ENCODE measurements at regions not wholly inside any gene's neighbourhood (a gene's known extent, or its start where the extent isn't known, plus 50 kb on each side); places are given as distances from the start of the nearest gene placed in this dataset.
A peak's percentile ranks its signal among the peaks of the same experiment; 100 is the strongest.

DNA sequence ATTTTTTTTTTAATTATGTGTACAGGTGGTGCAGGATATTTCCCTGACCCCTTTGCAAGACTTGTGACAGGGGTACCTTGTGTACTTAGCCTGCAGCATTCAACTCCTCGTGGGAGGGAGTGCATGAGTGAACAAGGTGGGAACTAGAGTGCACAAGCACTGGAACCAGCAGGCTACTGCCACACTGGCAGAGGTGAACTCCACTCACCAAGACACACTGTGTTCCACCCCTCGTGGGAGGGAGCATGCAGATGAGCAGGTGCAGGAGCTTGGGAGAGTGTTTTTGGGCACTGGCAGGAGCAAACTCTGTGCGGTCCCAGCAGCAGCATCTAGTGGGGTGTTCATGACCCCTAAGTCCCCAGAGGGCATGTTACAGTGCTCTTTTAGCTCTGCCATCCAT is 282.7 kb upstream of the PLET1 start:
- DNase-seq = no peak

DNA sequence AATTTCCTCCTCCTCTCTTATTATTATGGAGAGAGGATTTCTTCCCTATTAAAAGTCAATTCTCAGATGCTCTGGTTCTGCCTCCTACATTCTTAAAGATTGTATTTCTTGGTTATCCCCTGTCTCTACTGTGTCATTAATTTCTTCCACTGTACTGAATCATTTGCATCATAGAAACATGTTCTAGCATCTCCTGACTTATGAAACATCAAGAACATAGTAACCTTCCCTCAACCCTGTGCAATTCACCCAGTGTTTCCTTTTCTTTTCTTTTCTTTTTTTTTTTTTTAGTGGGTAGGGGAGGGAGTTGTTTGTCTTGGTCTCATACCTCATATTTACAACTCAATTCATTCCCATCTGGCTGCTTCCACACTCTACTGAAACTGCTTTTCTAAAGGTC is 288.0 kb upstream of the PLET1 start:
- DNase-seq = no peak

DNA sequence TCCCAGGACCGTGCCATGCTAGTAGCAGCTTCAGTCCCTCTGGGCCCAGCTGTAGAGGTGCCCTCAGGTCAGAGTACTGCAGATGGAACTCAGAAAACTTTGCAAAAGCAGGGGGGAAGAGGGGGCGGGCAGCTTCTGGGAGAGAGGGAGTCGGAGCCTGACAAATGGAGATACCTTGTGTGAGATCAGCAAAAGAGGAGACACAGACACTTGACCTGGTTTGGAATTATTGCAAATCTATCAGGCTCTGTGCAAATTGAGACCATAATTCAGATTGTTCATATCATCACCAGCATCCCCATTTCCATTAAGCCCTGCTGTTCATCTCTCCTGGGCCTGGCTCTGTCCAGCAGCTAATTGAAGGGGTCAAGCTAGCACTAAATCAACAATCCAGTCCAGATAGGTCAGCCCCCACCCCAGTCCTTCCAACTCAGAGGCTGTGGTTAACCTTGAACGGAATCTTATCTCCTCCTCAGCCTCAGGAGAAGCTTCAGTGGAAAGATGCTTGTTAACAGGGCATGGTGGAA is 292.6 kb upstream of the PLET1 start:
- no peak for DNase-seq

DNA sequence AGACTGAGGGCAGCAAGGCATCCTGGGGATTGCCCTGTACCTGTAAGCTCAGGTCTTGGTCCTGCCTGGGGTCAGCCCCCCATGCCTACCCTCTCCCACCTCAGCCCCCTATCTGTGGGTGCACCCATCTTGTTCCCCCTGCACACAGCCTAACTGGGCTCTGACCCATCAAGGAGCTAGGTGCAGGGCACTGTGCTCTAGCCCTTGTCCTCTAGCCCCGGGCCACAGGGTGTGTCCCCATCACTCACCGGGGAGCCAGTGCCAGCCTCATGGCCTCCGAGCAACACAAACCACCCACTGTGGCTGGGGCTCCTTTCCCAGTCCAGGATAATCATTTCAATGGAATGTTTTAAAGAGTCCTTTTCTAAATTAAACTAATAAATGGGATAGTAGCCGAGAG is 293.9 kb upstream of the PLET1 start:
- DNase-seq = no peak

DNA sequence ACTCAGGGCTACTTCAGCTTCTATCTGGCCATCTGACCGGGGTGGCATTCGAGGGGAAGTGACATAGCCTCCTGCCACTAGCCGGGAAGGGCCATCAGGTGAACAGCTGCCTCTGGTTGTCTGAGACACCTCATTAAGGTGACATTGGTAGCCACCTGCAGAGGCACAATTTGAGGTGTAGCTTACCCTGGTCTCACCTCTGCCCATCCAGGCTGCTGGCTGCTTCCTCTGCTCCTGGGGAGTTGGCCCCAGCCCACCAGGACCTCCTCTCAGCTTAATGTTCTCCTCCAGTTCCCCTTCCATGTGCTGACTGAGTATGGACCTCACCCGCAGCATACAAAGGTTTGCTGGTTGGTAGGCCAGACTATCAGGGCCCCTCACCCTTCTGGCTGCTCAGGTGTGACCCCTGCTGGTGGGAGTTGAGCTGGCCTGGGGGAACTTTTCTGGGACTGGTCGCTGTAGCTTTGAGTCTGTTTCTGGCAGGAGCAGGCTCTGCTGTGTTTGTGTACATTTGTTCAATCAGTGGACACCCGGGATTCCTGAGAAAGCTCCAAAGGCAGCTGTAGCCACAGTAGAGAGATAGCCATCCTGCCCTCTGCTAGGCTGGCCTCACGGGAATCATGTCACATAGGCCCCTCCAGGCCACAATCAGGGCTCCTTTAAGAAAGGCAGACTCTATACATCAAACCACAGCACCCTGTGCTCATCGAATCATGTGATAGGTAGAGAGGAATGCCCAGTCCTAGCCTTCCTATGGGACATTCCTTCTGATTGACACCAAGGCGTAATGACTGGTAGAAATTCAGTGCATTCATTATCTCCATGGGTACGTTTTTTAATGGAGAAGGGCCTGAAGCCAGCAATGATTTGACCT is 295.1 kb upstream of the PLET1 start:
- DNase-seq = peak; percentile 63 to 79 (median 77)

DNA sequence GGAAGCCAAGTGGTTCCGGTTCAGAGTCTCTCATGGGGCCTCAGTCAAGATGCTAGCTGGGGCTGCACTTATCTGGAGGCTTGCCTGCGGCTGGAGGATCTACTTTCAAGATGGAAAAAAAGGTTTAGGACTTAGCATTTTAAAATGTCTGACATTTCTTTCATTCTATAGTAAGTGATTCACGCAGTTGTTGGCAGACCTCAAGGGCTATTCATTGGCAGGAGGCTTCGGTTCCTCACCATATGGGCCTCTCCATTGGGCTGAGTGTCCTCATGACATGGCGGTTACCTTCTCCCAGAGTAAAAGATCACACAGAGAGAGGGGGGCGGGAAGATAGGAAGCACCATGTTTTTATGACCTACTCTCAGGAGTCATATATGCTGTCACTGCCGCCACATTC is 298.0 kb upstream of the PLET1 start:
- no peak for DNase-seq

DNA sequence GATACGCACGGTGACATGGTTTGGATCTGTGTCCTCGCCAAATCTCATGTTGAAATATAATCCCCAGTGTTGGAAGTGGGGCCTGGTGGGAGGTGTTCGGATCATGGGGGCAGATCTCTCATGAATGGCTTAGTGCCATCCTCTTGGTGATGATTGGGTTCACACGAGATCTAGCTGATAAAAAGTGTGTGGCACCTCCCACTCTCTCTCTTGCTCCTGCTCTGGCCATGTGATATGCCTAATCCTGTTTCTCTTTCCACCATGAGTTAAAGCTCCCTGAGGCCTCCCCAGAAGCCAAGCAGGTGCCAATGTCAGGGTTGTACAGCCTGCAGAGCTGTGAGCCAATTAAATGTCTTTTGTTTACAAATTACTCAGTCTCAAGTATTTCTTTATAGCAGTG is 303.1 kb upstream of the PLET1 start:
- DNase-seq = no peak

DNA sequence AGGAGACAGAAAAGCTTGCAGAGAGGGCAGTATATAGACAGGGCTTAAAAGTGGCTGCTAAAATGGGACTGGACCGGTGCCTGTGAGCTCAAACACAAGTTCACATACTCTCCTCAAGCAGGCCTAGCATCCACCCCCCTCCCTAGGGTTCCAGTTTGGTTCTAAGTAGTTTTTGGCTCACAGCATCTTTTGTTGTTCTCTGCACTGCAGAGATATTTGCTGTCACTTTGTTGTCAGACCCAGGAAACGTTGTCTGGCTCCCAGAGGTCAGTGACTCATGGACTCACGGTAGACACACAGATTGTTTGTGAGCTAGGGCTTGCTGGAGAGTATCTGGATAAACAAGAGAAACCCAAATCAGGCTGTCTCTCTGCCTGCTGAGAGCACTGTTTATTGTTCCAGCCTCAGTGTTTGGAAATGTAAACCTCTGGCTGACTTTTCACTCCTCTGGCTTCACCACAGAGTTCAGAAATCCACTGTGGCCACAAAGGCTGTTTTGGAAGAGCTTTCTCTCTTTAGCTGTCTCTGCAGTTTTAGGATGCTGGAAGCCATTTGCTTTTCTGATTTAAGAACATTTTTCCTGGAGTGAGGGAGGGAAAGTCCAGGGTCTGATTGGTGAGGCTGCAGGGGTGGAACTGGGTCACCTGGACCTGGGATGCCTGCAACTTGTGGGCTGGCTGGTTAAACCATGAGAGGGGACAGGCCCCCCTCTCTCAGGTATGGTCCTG is 303.7 kb upstream of the PLET1 start:
- no peak for DNase-seq

DNA sequence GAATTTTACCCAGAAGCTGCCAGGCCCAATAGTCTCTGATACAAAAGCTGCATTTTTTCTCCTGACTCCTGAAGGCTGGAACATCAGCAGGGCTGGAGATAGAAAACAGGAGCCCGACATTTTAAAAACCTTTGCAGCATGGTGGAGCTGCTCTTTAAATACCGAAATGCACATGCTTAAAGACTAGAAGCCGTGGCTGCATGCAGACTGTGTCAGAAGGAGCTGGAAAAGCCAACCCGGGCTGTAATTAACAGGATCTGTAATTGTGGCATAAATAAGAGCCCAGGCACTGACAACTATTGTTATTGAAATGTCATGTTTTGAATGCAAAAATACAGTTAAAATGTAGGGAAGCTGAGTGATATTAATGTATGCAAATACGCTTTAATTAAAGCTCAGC is 304.9 kb upstream of the PLET1 start:
- no peak for DNase-seq

DNA sequence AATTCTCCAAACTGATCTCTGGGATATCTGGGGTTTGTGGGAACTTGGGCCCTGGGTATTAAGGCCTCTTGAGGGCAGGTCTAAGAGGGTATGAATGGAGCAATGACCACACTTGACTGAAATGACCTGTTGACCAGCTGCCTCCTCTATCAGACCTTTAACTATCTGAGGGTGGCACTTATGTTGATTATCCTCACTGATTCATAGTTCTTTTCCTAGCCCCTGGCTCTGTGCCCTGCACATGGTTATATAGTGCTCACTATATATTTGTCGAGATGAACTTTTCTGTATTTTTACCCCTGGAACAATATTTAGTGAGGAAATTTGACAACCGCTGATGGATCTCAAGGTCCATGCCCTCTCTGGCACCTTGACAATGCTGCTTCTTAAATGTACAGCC is 305.5 kb upstream of the PLET1 start:
- no peak for DNase-seq

DNA sequence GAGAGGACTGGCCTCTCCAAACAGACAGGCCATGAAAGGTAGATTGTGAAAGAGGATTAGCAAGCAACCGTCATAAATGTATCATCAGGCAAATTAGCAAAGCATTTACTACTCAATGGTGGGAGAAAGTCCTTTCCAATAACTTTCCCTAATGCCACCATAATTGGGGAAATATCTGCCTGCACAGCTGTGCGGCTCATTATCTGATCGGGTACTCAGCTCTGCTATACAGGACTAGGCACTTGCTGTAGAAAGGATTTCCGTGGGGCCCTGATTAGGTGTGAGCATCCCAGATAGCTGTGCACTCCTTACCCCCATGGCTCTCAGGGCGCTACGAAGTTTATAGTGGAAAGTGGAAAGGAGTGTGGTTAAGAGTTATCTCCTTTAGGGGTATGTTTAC is 309.7 kb upstream of the PLET1 start:
- DNase-seq = no peak

DNA sequence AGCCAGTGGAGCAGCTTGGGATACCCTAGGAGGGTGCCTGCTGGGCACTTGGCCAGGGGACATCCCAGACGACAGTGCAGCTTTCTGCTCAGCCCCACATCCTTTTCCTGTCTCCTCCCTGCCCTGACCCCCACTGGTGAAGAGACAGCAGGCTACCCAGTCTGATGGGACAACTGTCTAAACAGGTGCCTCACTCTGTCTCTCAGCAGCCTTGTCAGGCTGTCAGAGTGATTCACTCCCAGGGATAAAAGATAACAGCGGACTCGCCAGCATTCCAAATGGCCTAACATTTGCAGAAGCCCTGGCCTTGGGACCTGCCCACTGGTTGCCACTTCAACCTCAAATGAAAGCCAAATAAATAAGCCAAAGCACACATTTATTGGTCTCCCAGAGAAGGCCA is 318.6 kb upstream of the PLET1 start:
- no peak for DNase-seq

DNA sequence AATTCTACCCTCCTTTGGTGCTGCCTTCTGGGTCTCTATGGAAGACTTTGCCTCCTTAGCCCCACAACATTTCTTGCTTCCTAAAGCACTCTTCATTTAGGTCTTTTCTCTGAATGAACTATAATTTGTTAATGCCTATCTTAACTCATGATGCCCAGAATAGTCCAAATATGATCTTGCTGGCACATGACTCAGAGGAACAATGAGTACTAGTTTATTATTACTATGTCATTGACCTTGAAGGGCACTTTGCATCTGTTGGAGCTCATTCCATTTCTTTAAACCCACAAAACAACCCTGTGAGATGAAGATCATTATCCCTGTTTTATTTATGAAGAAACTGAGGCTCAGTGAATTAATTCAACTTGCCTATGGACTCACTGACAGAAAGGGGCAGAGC is 320.2 kb upstream of the PLET1 start:
- no peak for DNase-seq

DNA sequence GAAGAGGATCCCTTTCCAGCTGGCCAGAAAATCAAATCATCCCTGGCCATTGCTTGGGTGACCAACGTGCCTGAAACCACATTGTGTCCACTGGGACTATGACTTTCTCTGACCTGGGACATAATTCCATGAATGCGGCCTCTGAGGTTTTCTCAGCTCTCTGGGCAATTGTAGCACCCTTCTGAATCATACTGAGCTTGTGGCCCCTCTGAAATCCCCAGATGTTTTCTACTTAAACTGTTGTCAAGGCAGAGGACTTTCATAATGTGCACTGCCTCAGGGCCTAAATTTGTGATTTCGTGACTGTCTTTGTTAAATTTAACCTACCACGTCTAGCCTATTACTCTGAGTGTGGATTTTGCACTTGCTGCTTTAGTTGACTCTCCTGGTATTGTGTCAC is 321.1 kb upstream of the PLET1 start:
- DNase-seq = no peak

DNA sequence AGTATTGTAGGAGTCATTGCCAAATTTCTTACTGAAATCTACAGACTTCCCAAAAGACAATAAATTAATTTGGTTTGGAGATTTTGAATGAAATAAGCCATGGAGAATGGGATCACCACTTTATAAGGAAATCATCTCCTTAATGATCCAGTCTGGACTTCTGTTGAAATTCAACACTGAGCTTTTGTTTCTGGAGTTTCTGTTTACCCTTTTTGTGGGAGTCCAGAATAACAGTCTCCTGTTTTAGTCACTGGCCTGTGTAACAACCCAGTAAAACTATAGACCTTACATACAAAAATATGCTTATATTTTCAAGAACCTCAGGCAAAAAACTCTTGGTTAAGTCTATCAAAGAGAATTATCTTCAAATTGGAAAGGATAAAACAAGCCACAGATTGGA is 321.7 kb upstream of the PLET1 start:
- no peak for DNase-seq

DNA sequence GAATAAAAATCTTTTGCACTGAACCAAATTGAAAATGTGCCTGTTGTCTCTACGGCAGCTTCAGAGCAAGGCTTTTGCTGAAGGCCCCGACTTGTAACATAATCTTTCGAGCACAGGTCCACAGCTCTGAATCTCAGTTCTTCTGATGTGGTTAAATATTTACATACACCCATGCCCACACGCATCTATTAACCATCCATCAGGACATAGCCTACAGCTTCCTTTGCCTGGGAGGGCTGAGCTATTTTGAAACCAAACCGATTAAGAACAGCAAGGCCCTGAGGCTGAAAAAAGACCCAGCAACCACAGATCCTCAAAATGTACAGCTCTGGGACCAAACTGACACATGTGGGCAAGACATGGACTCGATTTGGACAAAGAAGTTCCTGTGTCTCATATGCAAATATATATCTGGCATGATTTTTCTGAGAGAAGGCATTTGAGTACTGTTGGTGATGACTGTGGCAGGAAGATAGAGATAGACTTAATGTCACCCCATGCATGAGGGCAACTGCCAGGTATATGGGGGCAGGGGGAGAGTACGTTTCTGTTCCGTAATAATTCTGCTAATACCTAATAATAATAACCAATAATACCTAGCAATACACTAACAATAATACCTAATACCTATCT is 322.7 kb upstream of the PLET1 start:
- DNase-seq = no peak

DNA sequence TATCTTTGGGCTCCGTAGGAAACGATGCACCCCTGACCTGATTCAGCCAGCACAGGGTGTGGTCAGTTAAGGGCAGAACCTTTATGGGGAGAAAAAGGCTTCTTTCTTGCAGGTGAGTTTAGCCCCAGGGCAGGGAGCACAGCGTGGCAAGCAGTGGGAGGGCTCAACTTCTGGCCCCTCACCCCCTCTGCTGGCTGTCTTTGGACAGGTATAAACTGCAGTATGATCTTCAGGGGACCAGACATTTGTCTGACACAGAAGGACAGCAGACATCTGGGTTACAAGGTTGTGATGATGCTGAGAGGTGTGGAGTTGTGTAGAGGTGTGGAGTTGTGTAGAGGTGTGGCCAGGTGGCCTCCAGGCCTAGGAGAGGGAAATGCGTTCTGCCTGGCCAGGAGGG is 324.0 kb upstream of the PLET1 start:
- DNase-seq = peak in 1 of 3 donors; percentile 14

DNA sequence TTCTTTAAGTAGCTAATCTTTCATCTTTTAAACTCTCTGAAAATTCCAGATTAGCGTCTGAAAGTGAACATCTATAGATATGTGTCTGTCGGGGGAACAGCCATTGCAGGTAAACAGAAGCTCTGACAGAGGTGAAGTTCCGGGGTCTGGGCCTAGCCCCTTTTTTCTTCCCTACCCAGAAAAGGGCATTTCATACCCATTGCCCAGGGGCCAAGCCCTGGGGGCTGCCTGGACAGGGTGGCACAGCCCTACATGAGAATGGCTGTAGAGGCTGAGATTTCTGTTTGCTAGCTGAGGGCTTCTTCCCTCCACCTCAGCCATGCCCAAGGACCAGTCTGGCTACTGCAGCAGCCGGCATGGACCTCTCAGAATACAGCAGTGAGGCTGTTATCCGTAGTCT is 327.0 kb upstream of the PLET1 start:
- no peak for DNase-seq

DNA sequence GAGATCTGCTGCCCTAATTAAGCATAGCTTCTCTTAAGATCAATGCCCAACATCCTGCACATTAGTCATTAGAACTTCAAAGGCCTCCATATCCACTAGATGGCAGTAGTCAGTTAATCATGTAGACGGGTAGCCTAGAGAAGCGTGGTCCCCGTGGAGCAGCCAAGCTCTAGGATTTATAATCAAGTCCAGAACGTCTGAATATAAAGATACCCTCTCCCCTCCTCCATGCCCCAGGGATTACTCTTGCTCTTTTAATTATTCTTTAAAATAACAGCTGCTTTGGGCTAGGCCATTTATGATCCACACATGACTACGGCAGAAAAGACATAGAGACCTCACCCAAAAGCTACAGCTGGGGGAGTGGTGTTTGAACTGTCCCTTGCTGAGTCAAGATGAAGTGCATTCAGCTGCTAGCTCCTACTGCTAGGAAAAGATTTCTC is 327.6 kb upstream of the PLET1 start:
- DNase-seq = peak; percentile 85 to 93 (median 86)

DNA sequence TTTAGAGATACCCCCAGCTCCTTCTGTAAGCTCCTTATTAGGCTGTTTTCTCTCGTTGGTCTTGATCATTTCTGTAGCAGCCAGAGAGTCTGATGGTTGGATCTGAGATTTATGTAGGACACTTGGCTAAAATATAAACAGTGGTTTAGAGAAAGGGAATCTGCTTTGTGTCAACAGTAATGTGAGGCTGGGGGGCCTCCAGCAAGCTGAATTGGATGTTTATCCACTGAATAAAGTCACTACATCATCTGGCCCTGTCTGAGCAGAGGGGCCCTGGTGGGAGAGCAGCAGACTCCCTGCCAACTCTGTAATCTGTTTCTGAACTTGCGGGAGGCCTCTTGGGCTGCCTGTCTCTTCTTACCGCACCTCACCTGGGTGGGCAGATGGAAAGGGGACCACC is 328.5 kb upstream of the PLET1 start:
- DNase-seq = no peak

DNA sequence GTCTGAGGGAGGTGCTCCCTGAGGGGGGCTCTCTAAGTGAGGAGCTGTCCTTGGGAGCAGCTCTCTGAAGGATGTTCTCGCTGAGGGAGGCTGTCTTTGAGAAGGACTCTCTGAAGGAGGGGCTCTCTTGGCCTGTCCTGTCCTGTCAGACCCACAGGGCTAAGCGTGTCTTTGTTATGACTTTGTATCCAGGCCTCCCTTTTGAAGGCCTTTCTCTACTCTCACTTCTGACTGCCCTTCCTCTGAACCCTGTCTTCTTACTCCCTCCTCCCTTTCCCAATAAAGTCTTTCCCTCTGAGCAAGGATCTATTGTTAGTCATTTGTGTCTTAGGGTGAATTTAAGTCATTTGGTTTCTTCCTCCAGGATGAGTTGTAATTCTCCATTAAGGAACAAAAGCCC is 330.1 kb upstream of the PLET1 start:
- no peak for DNase-seq

DNA sequence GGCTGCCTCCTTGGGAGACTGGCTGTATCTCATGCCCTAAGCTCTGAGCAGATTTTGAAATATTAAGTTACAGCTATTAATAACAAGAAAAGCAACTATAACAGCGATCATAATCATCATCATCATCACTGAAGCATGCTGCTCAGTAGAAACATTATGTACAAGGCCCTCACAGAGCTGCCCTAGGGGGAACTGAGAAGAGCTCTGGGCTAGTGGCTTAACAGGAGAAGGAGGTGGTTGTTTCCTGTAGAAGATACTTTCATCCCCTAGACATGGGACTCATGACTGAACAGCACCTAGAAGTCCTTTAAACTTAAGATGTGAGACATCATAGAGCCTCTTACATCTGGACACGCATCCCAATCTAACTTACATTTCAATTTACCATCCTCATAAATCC is 332.8 kb upstream of the PLET1 start:
- no peak for DNase-seq

DNA sequence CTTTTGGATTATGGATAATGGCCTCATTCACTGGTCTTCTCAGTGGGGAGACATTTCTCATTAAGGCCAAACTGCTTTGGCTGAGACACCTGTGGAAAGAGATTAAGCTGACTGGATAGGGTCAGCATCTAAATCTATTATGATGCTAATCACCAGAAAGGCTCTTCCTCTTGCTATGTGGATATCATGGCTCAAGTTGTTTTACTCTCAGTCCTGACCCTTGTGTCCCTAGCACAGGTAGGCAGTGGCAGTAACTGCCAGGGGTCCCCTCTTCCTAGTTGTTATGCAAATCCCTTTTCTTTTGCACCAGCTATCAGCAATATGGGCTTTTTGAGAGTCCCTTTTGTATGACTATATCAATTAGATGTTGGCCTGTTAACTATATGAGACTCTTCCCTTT is 335.7 kb upstream of the PLET1 start:
- no peak for DNase-seq

DNA sequence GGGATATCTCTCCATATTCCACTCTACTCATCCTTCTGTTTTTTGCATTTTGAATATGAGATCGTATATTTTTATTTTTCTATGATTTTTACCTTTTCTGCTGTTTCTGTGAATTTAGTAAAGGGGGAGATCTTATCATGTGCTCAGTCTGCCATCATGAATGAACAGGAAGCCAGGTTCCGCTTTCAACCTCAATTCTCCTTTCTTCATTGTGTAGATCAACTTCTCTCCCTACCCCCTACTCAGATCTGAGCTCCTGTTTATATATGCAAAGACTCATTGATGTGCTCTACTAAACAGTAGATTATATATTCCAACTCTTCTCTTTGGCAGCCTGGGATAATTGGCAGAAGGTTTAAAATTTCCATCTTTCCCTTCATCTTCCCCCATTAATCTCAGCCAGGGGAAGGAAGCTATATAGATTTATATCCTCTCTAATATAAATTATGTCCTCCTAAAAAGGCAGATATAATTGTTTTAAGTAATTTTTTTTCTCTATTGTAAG is 336.7 kb upstream of the PLET1 start:
- DNase-seq = no peak
